ENCODE measurements at regions not wholly inside any gene's neighbourhood (a gene's known extent, or its start where the extent isn't known, plus 50 kb on each side); places are given as distances from the start of the nearest gene placed in this dataset.

DNA sequence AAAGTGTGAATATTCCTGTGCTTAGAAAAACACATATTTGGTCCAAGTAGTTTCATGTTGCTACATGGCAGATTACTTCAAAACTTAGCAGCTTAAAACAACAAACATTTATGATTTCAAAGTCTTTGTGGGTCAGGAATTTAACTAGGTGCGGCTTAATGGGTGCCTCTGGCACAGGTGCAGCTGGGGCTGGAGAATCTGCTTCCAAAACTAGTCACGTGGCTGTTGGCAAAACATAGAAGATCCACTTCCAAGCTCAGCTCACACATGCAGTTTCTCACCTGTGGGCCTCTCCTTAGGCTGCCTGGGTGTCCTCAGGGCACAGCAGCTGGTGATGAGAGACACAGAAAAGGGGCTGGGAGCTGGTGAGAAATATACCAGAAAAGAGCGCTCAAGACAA lies 263.4 kb downstream of the TTLL7 start:
- ATAC-seq, result no peak
- H3K36me3 Mint-ChIP-seq, result no peaks in the 10 kb centered on the region

GRCh38 chr1:83734420-83734819 lies 264.5 kb downstream of the TTLL7 start:
- Mint-ChIP-seq H3K27me3 (no peaks in the 10 kb centered on the region), H3K27ac (no peak overlapping the region), H3K4me3 (no peak overlapping the region), H3K9me3 (ENCODE audit: low read depth) (no peaks in the 10 kb centered on the region), H3K36me3 (no peaks in the 10 kb centered on the region), H3K4me1 (no peaks in the 10 kb centered on the region)
- DNase-seq (no peak), ATAC-seq (no peak)
- CTCF ChIA-PET, result no interaction called here

More for the DNA sequence above, 263.4 kb downstream of the TTLL7 start:
- H3K27ac Mint-ChIP-seq, result no peak overlapping the region
- no peaks in the 10 kb centered on the region for H3K27me3 Mint-ChIP-seq
- H3K9me3 Mint-ChIP-seq (ENCODE audit: low read depth), result no peaks in the 10 kb centered on the region
- DNase-seq, result no peak
- CTCF ChIA-PET, result no interaction called here
- no peak overlapping the region for H3K4me3 Mint-ChIP-seq
- no peaks in the 10 kb centered on the region for H3K4me1 Mint-ChIP-seq

- Mint-ChIP-seq H3K27me3 (no peaks in the 10 kb centered on the region), H3K4me1 (no peaks in the 10 kb centered on the region), H3K27ac (no peak overlapping the region), H3K36me3 (no peaks in the 10 kb centered on the region), H3K9me3 (ENCODE audit: low read depth) (no peaks in the 10 kb centered on the region), H3K4me3 (no peak overlapping the region)
- ATAC-seq, result no peak
- no peak for DNase-seq
- CTCF ChIA-PET, result no interaction called here
These were observed 273.1 kb downstream of the TTLL7 start for GRCh38 chr1:83725735-83726360.

GRCh38 chr1:83718338-83718737 lies 280.6 kb downstream of the TTLL7 start:
- H3K36me3 Mint-ChIP-seq, result no peaks in the 10 kb centered on the region
- H3K4me1 Mint-ChIP-seq, result no peaks in the 10 kb centered on the region
- DNase-seq (no peak), ATAC-seq (no peak)
- H3K27me3 Mint-ChIP-seq, result no peaks in the 10 kb centered on the region
- no peaks in the 10 kb centered on the region for H3K9me3 Mint-ChIP-seq (ENCODE audit: low read depth)
- H3K27ac Mint-ChIP-seq, result no peak overlapping the region
- H3K4me3 Mint-ChIP-seq, result no peak overlapping the region
- CTCF ChIA-PET, result no interaction called here

DNA sequence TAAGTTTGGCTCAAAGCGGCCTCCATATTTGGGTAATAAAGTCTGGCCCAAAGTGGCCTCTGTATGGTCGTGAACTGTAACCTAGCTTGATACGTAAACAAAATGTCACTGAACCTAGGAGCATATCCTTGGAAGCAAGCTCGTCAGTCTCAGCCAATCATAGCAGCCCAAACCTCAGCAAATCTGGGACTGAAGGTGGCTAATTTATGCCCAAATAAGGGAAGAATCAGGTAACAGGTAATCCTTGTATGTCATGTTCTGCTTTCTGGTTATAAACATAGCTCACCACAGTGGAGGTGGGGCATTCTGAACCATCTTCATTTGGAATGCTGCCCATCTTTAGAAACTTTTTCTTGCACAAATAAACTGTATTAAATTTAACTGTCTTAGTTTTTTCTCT lies 281.1 kb downstream of the TTLL7 start:
- no peaks in the 10 kb centered on the region for H3K27me3 Mint-ChIP-seq
- DNase-seq (no peak), ATAC-seq (no peak)
- no peaks in the 10 kb centered on the region for H3K36me3 Mint-ChIP-seq
- no peaks in the 10 kb centered on the region for H3K4me1 Mint-ChIP-seq
- H3K27ac Mint-ChIP-seq, result no peak overlapping the region
- no peaks in the 10 kb centered on the region for H3K9me3 Mint-ChIP-seq (ENCODE audit: low read depth)
- CTCF ChIA-PET, result no interaction called here
- no peak overlapping the region for H3K4me3 Mint-ChIP-seq

DNA sequence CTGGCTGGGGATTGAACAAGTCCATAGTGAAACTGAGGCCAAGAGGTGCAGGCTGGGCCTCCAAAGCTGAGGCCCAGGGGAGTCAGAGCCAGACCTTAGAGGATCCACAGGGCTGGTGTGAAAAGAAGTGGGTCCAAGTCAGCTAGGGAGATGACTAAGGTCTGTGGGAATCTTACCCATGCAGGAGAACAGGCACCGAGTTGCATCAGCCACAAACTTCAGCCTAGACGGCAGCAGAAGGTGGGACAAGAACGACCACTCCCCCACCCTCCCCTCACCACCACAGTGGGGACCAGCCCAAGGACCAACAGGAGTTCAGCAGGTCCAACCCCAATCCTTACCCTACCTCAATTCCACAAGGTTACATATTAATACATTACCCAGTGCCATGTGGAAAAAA lies 282.3 kb downstream of the TTLL7 start:
- CTCF ChIA-PET, result no interaction called here
- Mint-ChIP-seq H3K4me1 (no peaks in the 10 kb centered on the region), H3K4me3 (no peak overlapping the region), H3K27me3 (no peaks in the 10 kb centered on the region), H3K9me3 (ENCODE audit: low read depth) (no peaks in the 10 kb centered on the region), H3K27ac (no peak overlapping the region), H3K36me3 (no peaks in the 10 kb centered on the region)
- ATAC-seq, result no peak
- no peak for DNase-seq

DNA sequence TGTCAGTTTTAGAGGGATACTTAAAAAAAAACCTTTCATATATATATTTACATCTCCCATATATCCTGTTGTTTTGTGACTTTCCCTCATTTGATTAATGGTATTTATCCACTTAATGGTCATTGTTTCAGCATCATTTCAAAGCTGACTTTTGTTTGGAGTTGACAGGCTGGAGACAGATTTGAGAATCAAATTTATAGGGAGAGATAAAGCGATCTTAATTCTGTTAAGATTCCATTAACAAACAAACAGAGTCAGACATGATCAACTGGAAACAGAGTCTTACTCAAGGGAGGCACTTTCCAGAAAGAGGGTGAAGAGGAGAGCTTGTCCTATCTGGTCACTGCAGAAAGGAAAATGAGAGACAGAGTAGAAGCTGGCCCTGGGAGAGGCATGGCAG lies 283.4 kb downstream of the TTLL7 start:
- no peak overlapping the region for H3K4me3 Mint-ChIP-seq
- DNase-seq, result no peak
- H3K4me1 Mint-ChIP-seq, result no peaks in the 10 kb centered on the region
- no peak overlapping the region for H3K27ac Mint-ChIP-seq
- H3K36me3 Mint-ChIP-seq, result no peaks in the 10 kb centered on the region
- no peak for ATAC-seq
- H3K9me3 Mint-ChIP-seq (ENCODE audit: low read depth), result no peaks in the 10 kb centered on the region
- CTCF ChIA-PET, result no interaction called here
- no peaks in the 10 kb centered on the region for H3K27me3 Mint-ChIP-seq

- no peak for DNase-seq
- no peaks in the 10 kb centered on the region for H3K36me3 Mint-ChIP-seq
- no peak overlapping the region for H3K4me3 Mint-ChIP-seq
- ATAC-seq, result no peak
- H3K27ac Mint-ChIP-seq, result no peak overlapping the region
- H3K27me3 Mint-ChIP-seq, result no peaks in the 10 kb centered on the region
- no peaks in the 10 kb centered on the region for H3K9me3 Mint-ChIP-seq (ENCODE audit: low read depth)
- CTCF ChIA-PET, result no interaction called here
- H3K4me1 Mint-ChIP-seq, result no peaks in the 10 kb centered on the region
These were observed 289.3 kb downstream of the TTLL7 start for GRCh38 chr1:83709662-83710061.

DNA sequence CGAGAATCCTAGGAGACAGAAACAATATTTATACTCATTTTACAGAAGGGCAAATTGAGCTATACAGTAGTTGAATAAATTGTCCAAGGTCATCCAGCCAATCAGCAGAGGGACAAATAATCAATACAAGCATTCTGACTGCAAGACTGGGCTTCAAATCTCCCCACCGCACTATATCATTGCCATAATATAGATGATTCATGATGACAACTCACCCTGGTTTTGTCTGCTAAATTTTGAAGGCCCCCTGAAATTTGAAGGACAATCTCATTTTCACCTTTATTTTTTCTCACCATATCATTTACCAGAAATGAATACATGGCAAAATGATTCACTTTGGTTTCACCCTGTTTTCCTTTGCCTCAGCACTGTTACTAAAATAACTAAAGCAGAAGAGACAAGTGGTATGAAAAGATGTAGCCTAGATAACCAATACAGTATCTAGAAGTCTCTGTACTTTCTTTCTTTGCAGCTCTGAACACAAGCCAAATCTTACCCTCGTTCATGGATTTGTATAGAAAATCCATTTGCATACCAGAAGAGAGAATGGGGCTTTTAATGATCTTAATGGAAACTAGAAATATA lies 292.5 kb downstream of the TTLL7 start:
- DNase-seq (no peak), ATAC-seq (no peak)
- Mint-ChIP-seq H3K36me3 (no peaks in the 10 kb centered on the region), H3K4me1 (no peaks in the 10 kb centered on the region), H3K27me3 (no peaks in the 10 kb centered on the region), H3K9me3 (ENCODE audit: low read depth) (no peaks in the 10 kb centered on the region), H3K4me3 (no peak overlapping the region), H3K27ac (no peak overlapping the region)
- CTCF ChIA-PET, result no interaction called here

DNA sequence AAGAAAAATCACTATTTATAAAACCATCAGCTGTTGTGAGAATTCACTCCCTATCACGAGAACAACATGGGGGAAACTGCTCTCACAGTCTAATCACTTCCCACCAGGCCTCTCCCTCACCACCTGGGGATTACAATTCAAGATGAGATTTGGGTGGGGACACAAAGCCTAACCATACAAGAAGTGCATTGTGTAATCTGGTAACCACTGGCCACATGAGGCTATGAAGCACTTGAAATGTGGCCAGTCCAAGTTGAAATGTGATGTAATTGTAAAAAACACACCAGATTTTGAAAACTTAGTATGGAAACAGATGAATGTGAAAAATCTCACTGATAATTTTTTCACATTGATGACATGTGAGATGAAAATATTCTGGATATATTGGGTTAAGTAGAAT lies 293.8 kb downstream of the TTLL7 start:
- H3K27ac Mint-ChIP-seq, result no peak overlapping the region

DNA sequence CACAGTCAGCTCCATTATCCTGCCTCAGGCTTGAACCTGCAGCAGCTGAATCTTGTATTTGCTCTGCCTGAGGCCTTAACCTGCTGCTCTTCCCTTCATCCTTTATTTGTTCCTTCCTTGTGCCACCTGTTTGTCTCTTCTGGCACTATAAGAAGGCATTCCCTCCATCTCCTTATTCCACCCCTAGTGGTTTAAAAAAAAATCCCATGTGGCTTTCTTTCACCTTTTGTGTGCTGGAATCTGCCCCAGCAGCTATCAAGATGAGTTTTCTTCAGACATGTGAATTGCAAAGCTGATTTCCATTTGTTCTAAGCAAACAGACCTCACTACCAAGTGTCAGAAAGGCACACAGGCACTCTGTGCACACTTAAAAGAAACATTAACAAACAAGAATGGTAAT lies 294.6 kb downstream of the TTLL7 start:
- H3K4me3 Mint-ChIP-seq, result no peak overlapping the region
- DNase-seq (no peak), ATAC-seq (no peak)
- no peaks in the 10 kb centered on the region for H3K36me3 Mint-ChIP-seq
- no peaks in the 10 kb centered on the region for H3K27me3 Mint-ChIP-seq
- H3K27ac Mint-ChIP-seq, result no peak overlapping the region
- no peaks in the 10 kb centered on the region for H3K9me3 Mint-ChIP-seq (ENCODE audit: low read depth)
- no peaks in the 10 kb centered on the region for H3K4me1 Mint-ChIP-seq
- CTCF ChIA-PET, result no interaction called here

More for the DNA sequence above, 293.8 kb downstream of the TTLL7 start:
- H3K4me1 Mint-ChIP-seq, result no peaks in the 10 kb centered on the region
- H3K4me3 Mint-ChIP-seq, result no peak overlapping the region
- CTCF ChIA-PET, result no interaction called here
- no peaks in the 10 kb centered on the region for H3K9me3 Mint-ChIP-seq (ENCODE audit: low read depth)
- no peaks in the 10 kb centered on the region for H3K36me3 Mint-ChIP-seq
- ATAC-seq (no peak), DNase-seq (no peak)
- no peaks in the 10 kb centered on the region for H3K27me3 Mint-ChIP-seq

DNA sequence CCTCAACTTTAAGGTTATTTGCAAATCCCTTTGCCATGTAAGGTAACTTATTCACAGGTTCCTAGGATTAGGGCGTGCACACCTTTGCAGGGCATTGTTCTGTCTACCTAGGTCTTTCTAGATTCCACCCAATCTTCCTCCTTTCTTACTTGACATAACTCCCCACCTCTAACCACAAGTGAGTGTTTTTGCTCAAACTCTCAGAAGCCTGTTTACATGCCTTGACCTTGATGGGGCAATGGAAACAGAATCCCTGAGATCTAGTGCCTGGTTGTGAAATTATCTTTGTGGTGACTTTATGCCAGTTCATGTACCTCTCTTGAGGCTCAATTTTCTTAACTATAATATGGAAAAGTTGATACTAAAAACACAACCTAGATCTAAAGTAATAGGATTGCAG lies 296.6 kb downstream of the TTLL7 start:
- Mint-ChIP-seq H3K27ac (no peak overlapping the region), H3K4me1 (no peaks in the 10 kb centered on the region), H3K9me3 (ENCODE audit: low read depth) (no peaks in the 10 kb centered on the region), H3K27me3 (no peaks in the 10 kb centered on the region), H3K4me3 (no peak overlapping the region), H3K36me3 (no peaks in the 10 kb centered on the region)
- CTCF ChIA-PET, result no interaction called here
- DNase-seq (no peak), ATAC-seq (no peak)

GRCh38 chr1:83701355-83701754 lies 297.6 kb downstream of the TTLL7 start:
- Mint-ChIP-seq H3K27ac (no peak overlapping the region), H3K36me3 (no peaks in the 10 kb centered on the region), H3K9me3 (ENCODE audit: low read depth) (no peaks in the 10 kb centered on the region), H3K4me3 (no peak overlapping the region), H3K27me3 (no peaks in the 10 kb centered on the region), H3K4me1 (no peaks in the 10 kb centered on the region)
- CTCF ChIA-PET, result no interaction called here
- DNase-seq, result no peak
- ATAC-seq, result no peak

DNA sequence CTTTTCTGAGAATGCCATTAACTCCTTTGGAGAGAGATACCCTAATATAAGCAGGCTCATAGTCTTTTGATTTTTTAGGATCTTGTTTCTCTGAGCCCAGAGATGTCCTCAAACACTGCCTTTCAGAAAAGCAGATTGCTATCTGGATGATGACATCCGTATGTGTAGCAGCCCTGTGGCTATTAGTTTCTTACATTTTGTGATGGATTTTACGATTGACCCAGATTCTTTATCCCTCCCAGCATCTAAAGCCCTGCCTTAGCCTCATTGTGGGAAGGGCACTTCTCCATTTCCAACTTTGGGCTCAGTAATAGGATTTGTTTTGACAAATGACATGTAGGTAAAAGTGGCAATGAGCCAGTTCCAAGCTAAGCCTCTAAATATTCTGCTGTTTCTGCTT lies 300.3 kb downstream of the TTLL7 start:
- Mint-ChIP-seq H3K27ac (no peak overlapping the region), H3K9me3 (ENCODE audit: low read depth) (no peaks in the 10 kb centered on the region), H3K4me1 (no peaks in the 10 kb centered on the region), H3K4me3 (no peak overlapping the region), H3K27me3 (peaks cover 7% of the 10 kb centered on the region), H3K36me3 (no peaks in the 10 kb centered on the region)
- CTCF ChIA-PET, result no interaction called here
- DNase-seq (no peak), ATAC-seq (no peak)

DNA sequence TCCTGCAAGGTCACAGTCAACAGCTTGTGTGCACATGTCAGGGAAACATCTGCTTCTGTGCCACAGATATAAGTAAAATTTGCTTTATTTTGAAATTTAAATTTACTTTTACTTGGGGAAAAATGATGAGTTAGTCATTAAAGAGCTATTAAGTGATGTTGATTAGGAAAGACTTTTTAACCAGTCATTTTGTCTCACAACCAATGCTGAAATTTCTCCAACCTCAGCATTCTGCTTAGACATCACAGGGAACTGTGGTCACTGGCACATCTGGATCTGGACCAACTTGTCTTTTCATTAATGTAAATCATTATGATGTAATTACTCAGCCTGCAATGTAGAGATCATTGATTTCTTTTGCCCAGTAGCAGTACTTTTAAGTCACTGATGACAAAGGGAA lies 301.0 kb downstream of the TTLL7 start:
- H3K4me3 Mint-ChIP-seq, result no peak overlapping the region
- H3K9me3 Mint-ChIP-seq (ENCODE audit: low read depth), result no peaks in the 10 kb centered on the region
- no peaks in the 10 kb centered on the region for H3K36me3 Mint-ChIP-seq
- CTCF ChIA-PET, result no interaction called here
- ATAC-seq (no peak), DNase-seq (no peak)
- H3K27ac Mint-ChIP-seq, result no peak overlapping the region
- no peaks in the 10 kb centered on the region for H3K4me1 Mint-ChIP-seq
- peaks cover 7% of the 10 kb centered on the region for H3K27me3 Mint-ChIP-seq

All from activated CD8-positive, alpha-beta memory T cell treated with anti-CD3 and anti-CD28 coated beads, Interleukin-2, amount 10 ng/mL, durations not matched to agents 7 days and 5 days (primary cell).